Brain pericyte (primary cell): ENCODE measurements at regions not wholly inside any gene's neighbourhood (a gene's known extent, or its start where the extent isn't known, plus 50 kb on each side); places are given as distances from the start of the nearest gene placed in this dataset.

Source experiments
- DNase-seq: peaks from one replicate; pipeline ENCODE4 v3.0.0-alpha.2; 2012; ENCODE audit warnings: low read depth, low spot score

- DNase-seq: no peak
Measured at GRCh38 chr2:129929321-129930290, 49.9 kb upstream of the RAB6C start.
